ENCODE measurements at regions not wholly inside any gene's neighbourhood (a gene's known extent, or its start where the extent isn't known, plus 50 kb on each side); places are given as distances from the start of the nearest gene placed in this dataset.
"Not testable (repeated sequence)": the region's sequence is repeated elsewhere in the genome, so short reads cannot be mapped to it uniquely, and the experiment has no call there.

- no peaks in the 10 kb centered on the region for H3K27me3 ChIP-seq
- DNase-seq = no peak
- no peaks in the 10 kb centered on the region for H3K9me3 ChIP-seq
- no peak for TF ChIP-seq EP300 (IDR thresholded peaks at IDR 0.05; ENCODE audit: low read depth)
- no peak for TF ChIP-seq POLR2A (IDR thresholded peaks at IDR 0.05)
- TF ChIP-seq, protein P1, sequence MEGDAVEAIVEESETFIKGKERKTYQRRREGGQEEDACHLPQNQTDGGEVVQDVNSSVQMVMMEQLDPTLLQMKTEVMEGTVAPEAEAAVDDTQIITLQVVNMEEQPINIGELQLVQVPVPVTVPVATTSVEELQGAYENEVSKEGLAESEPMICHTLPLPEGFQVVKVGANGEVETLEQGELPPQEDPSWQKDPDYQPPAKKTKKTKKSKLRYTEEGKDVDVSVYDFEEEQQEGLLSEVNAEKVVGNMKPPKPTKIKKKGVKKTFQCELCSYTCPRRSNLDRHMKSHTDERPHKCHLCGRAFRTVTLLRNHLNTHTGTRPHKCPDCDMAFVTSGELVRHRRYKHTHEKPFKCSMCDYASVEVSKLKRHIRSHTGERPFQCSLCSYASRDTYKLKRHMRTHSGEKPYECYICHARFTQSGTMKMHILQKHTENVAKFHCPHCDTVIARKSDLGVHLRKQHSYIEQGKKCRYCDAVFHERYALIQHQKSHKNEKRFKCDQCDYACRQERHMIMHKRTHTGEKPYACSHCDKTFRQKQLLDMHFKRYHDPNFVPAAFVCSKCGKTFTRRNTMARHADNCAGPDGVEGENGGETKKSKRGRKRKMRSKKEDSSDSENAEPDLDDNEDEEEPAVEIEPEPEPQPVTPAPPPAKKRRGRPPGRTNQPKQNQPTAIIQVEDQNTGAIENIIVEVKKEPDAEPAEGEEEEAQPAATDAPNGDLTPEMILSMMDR (IDR thresholded peaks at IDR 0.05) = no peak
- no peak for TF ChIP-seq POLR2AphosphoS5 (IDR thresholded peaks at IDR 0.05)
- H3K27ac ChIP-seq = no peak overlapping the region
- no peaks in the 10 kb centered on the region for H3K4me1 ChIP-seq
- intact Hi-C loops (cut with DNase I; ENCODE audit: low total_unique reads) (no loop called here), in situ Hi-C loops (cut with MboI; ENCODE audit: low pct_ligation_motif_present in 1 of 4, low pct_unique_long_range_greater_than_20kb in 1 of 4, low sequenced_read_pairs in 3 of 4) (no loop called here)
- H3K4me3 ChIP-seq = no peak overlapping the region
- no peaks in the 10 kb centered on the region for H3K36me3 ChIP-seq
Measured at GRCh38 chr11:43150697-43151096, 161.1 kb upstream of the API5 start.

DNA sequence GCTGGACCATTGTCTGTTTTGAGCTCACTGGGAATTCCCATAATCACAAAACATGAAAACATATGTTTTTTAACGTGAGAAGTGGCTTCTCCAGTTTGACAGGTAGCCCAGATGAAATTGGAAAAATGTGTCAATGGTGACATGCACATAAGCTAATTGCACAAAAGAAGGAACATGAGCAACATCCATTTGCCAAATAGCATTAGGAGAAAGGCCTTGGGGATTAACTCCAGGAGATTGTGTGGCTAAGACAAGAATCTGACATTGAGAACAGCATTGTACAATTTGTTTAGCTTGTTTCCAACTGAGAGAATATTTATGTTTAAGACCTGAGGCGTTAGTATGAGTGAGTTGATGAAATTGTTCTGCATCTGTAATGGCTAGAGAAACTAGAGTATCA is 147.0 kb upstream of the API5 start:
- in situ Hi-C loops (cut with MboI; ENCODE audit: low pct_ligation_motif_present in 1 of 4, low pct_unique_long_range_greater_than_20kb in 1 of 4, low sequenced_read_pairs in 3 of 4) (no loop called here), intact Hi-C loops (cut with DNase I; ENCODE audit: low total_unique reads) (no loop called here)
- H3K27ac ChIP-seq = no peak overlapping the region
- TF ChIP-seq EP300 (IDR thresholded peaks at IDR 0.05; ENCODE audit: low read depth) = no peak
- no peak for TF ChIP-seq POLR2AphosphoS5 (IDR thresholded peaks at IDR 0.05)
- no peak for TF ChIP-seq POLR2A (IDR thresholded peaks at IDR 0.05)
- TF ChIP-seq, protein P1 (IDR thresholded peaks at IDR 0.05) = no peak
- 47 to 54% methylated on average over 2 of the region's 2 CpGs for WGBS, 2 donors (ENCODE audit: low coverage in 1 of 2)
- no peaks in the 10 kb centered on the region for H3K36me3 ChIP-seq
- no peaks in the 10 kb centered on the region for H3K9me3 ChIP-seq
- H3K4me1 ChIP-seq = no peaks in the 10 kb centered on the region
- DNase-seq = no peak
- no peak overlapping the region for H3K4me3 ChIP-seq
- H3K27me3 ChIP-seq = no peaks in the 10 kb centered on the region

DNA sequence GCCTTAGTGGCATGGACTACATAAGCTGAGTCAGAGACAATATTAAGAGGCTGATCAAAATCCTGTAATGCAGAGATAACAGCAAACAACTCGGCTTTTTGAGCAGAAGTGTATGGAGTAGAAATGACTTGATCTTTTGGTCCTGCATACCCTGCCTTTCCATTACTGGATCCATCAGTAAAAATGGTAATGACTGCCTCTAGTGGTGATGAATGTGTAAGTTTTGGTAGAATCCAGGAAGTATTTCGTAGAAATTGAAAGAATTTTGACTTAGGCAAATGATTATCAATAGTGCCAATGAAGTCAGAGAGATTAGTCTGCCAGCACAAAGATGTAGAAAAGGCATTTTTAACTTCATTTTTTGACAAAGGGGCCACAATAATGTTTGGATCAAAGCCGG is 146.4 kb upstream of the API5 start:
- DNase-seq; intact Hi-C loops (cut with DNase I; ENCODE audit: low total_unique reads); H3K4me1 ChIP-seq; H3K36me3 ChIP-seq; H3K4me3 ChIP-seq; H3K27ac ChIP-seq; in situ Hi-C loops (cut with MboI; ENCODE audit: low pct_ligation_motif_present in 1 of 4, low pct_unique_long_range_greater_than_20kb in 1 of 4, low sequenced_read_pairs in 3 of 4); H3K27me3 ChIP-seq; H3K9me3 ChIP-seq: not testable (repeated sequence)
- WGBS, 2 donors (ENCODE audit: low coverage in 1 of 2) = 73 to 83% methylated on average over 2 to 3 of the region's 3 CpGs

DNA sequence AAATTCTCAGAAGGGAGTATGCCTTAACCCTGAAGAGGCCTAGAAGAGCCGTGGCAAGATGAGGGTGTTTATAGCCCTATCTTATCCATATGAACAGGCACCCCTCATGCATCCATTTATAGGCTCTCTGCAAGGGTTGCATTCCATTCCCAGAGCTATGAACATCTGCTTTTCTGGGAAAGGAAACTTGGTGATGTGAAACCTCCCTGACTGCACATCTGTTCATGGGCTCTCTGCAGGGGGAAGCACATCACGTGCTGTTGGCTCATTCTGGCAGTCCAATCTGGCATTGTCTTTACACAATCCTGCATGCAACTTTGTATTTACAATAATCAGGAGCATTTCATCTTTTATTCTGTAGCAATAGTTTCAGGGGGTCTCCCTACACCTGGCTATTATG is 143.6 kb upstream of the API5 start:
- H3K4me1 ChIP-seq; in situ Hi-C loops (cut with MboI; ENCODE audit: low pct_ligation_motif_present in 1 of 4, low pct_unique_long_range_greater_than_20kb in 1 of 4, low sequenced_read_pairs in 3 of 4); intact Hi-C loops (cut with DNase I; ENCODE audit: low total_unique reads); H3K4me3 ChIP-seq; H3K27me3 ChIP-seq; H3K27ac ChIP-seq; H3K36me3 ChIP-seq; DNase-seq; H3K9me3 ChIP-seq: not testable (repeated sequence)
- WGBS, 2 donors (ENCODE audit: low coverage in 1 of 2) = 52 to 80% methylated on average over 1 to 2 of the region's 2 CpGs

DNA sequence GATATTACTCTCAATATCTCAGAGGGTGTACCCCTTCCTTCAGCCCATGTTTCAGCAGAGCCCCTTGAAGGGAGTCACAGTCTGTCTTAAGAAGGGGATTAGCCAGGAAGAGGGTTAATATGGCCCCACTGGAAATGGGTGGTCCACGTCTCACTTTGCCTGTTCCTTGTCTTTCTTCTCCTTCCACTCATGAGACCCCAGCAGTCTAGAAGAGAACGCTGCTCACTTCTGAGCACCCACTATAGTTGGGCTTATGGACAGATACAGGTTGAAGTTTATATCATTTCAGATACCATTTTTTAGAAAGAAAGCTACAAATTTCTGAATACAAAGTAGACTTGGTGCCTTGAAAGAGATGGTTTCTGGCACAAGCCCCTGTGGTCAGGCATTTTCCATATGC is 139.3 kb upstream of the API5 start:
- Histone ChIP-seq H3K36me3 (no peaks in the 10 kb centered on the region), H3K4me3 (no peak overlapping the region), H3K9me3 (no peaks in the 10 kb centered on the region), H3K27ac (no peak overlapping the region), H3K4me1 (no peaks in the 10 kb centered on the region), H3K27me3 (no peaks in the 10 kb centered on the region)
- DNase-seq = no peak
- 79 to 88% methylated on average over 2 of the region's 2 CpGs for WGBS, 2 donors (ENCODE audit: low coverage in 1 of 2)
- TF ChIP-seq EP300 (IDR thresholded peaks at IDR 0.05; ENCODE audit: low read depth) = no peak
- no peak for TF ChIP-seq POLR2AphosphoS5 (IDR thresholded peaks at IDR 0.05)
- TF ChIP-seq, protein P1 (IDR thresholded peaks at IDR 0.05) = no peak
- TF ChIP-seq POLR2A (IDR thresholded peaks at IDR 0.05) = no peak
- in situ Hi-C loops (cut with MboI; ENCODE audit: low pct_ligation_motif_present in 1 of 4, low pct_unique_long_range_greater_than_20kb in 1 of 4, low sequenced_read_pairs in 3 of 4) (no loop called here), intact Hi-C loops (cut with DNase I; ENCODE audit: low total_unique reads) (no loop called here)

Measured in transverse colon (tissue), 4 donors.